ENCODE measurements at regions not wholly inside any gene's neighbourhood (a gene's known extent, or its start where the extent isn't known, plus 50 kb on each side); places are given as distances from the start of the nearest gene placed in this dataset.
A peak's percentile ranks its signal among the peaks of the same experiment; 100 is the strongest.

- no peaks in the 10 kb centered on the region for H3K9me3 ChIP-seq (ENCODE audit: low read length)
- peak overlapping the region; percentile 32 for H3K4me3 ChIP-seq (ENCODE audit: low read length)
- no peak overlapping the region for H2AFZ ChIP-seq (ENCODE audit: low read depth, low read length)
- TF ChIP-seq REST (IDR thresholded peaks at IDR 0.05; ENCODE audit: borderline replicate concordance) = no peak
- no peak for TF ChIP-seq TAF1 (IDR thresholded peaks at IDR 0.05; ENCODE audit: low read depth)
- no peak for TF ChIP-seq CTCF (IDR thresholded peaks at IDR 0.05; ENCODE audit: poor library complexity, severe bottlenecking)
- TF ChIP-seq SMC3 (conservative IDR thresholded peaks at IDR 0.05; ENCODE audit: poor library complexity) = no peak
- no peak for TF ChIP-seq RAD21 (conservative IDR thresholded peaks at IDR 0.05)
- no peak for TF ChIP-seq EZH2 (IDR thresholded peaks at IDR 0.05; ENCODE audit: borderline replicate concordance, insufficient read depth, low read length, poor library complexity, severe bottlenecking)
- peak; percentile 31 for TF ChIP-seq EP300 (conservative IDR thresholded peaks at IDR 0.05; ENCODE audit: poor library complexity, severe bottlenecking)
- peak; percentile 12 for TF ChIP-seq POLR2AphosphoS5 (IDR thresholded peaks at IDR 0.05)
- no peak for TF ChIP-seq MXI1 (conservative IDR thresholded peaks at IDR 0.05; ENCODE audit: poor library complexity, severe bottlenecking)
- H3K79me2 ChIP-seq (replicated peaks; ENCODE audit: insufficient read depth, low read length) = no peaks in the 10 kb centered on the region
- H3K9me2 ChIP-seq (ENCODE audit: insufficient read depth, low read length) = no peaks in the 10 kb centered on the region
- peak overlapping the region; percentile 23 for H3K4me2 ChIP-seq (ENCODE audit: low read length)
- H4K20me1 ChIP-seq (ENCODE audit: insufficient read depth) = no peaks in the 10 kb centered on the region
- H3K9ac ChIP-seq (ENCODE audit: low read length) = no peak overlapping the region
- H3F3A ChIP-seq (ENCODE audit: insufficient read depth, low read length, poor library complexity, severe bottlenecking) = no peaks in the 10 kb centered on the region
- no peaks in the 10 kb centered on the region for H3K27me3 ChIP-seq (ENCODE audit: insufficient read depth, low read depth, low read length)
- no peaks in the 10 kb centered on the region for H3K36me3 ChIP-seq (ENCODE audit: insufficient read depth, low read length)
- peak overlapping the region; percentile 13 for H3K27ac ChIP-seq (ENCODE audit: low read length)
These were observed 558.5 kb downstream of the DMRTA1 start for GRCh38 chr9:23005156-23005555.

GRCh38 chr9:23006127-23006526, 559.5 kb downstream of the DMRTA1 start:
- no peaks in the 10 kb centered on the region for H3K9me2 ChIP-seq (ENCODE audit: insufficient read depth, low read length)
- no peaks in the 10 kb centered on the region for H3K27me3 ChIP-seq (ENCODE audit: insufficient read depth, low read depth, low read length)
- H2AFZ ChIP-seq (ENCODE audit: low read depth, low read length) = no peak overlapping the region
- H3K27ac ChIP-seq (ENCODE audit: low read length) = peak overlapping the region; percentile 7
- H3K4me2 ChIP-seq (ENCODE audit: low read length) = no peak overlapping the region
- H3K4me3 ChIP-seq (ENCODE audit: low read length) = no peak overlapping the region
- H3K9me3 ChIP-seq (ENCODE audit: low read length) = no peaks in the 10 kb centered on the region
- no peaks in the 10 kb centered on the region for H3F3A ChIP-seq (ENCODE audit: insufficient read depth, low read length, poor library complexity, severe bottlenecking)
- no peaks in the 10 kb centered on the region for H3K79me2 ChIP-seq (replicated peaks; ENCODE audit: insufficient read depth, low read length)
- H3K9ac ChIP-seq (ENCODE audit: low read length) = no peak overlapping the region
- H4K20me1 ChIP-seq (ENCODE audit: insufficient read depth) = no peaks in the 10 kb centered on the region
- no peaks in the 10 kb centered on the region for H3K36me3 ChIP-seq (ENCODE audit: insufficient read depth, low read length)
- TF ChIP-seq POLR2AphosphoS5 (IDR thresholded peaks at IDR 0.05) (peak; percentile 84), EZH2 (IDR thresholded peaks at IDR 0.05; ENCODE audit: borderline replicate concordance, insufficient read depth, low read length, poor library complexity, severe bottlenecking) (no peak), REST (IDR thresholded peaks at IDR 0.05; ENCODE audit: borderline replicate concordance) (peak; percentile 48), EP300 (conservative IDR thresholded peaks at IDR 0.05; ENCODE audit: poor library complexity, severe bottlenecking) (peak; percentile 91)
